ENCODE measurements at regions not wholly inside any gene's neighbourhood (a gene's known extent, or its start where the extent isn't known, plus 50 kb on each side); places are given as distances from the start of the nearest gene placed in this dataset.

GRCh38 chr13:47474839-47475238 lies 526.2 kb downstream of the SUCLA2 start:
- intact Hi-C loops (cut with DNase I, micrococcal nuclease): no loop called here
- Histone ChIP-seq H3K4me1 (ENCODE audit: low read depth) (no peaks in the 10 kb centered on the region), H3K9me3 (peaks cover 11% of the 10 kb centered on the region), H3K36me3 (ENCODE audit: low read depth) (no peaks in the 10 kb centered on the region), H3K4me3 (no peak overlapping the region)
- DNase-seq: no peak
- no peak for ATAC-seq
- TF ChIP-seq CTCF (IDR thresholded peaks at IDR 0.05): no peak

GRCh38 chr13:47474326-47474725 lies 526.7 kb downstream of the SUCLA2 start:
- ATAC-seq: no peak
- H3K9me3 ChIP-seq: peaks cover 13% of the 10 kb centered on the region
- no peaks in the 10 kb centered on the region for H3K4me1 ChIP-seq (ENCODE audit: low read depth)
- H3K4me3 ChIP-seq: no peak overlapping the region
- no peak for DNase-seq
- TF ChIP-seq CTCF (IDR thresholded peaks at IDR 0.05): no peak
- no peaks in the 10 kb centered on the region for H3K36me3 ChIP-seq (ENCODE audit: low read depth)
- intact Hi-C loops (cut with DNase I, micrococcal nuclease): no loop called here

- peaks cover 27% of the 10 kb centered on the region for H3K9me3 ChIP-seq
- no peak overlapping the region for H3K4me3 ChIP-seq
- H3K36me3 ChIP-seq (ENCODE audit: low read depth): no peaks in the 10 kb centered on the region
- no peaks in the 10 kb centered on the region for H3K4me1 ChIP-seq (ENCODE audit: low read depth)
- DNase-seq (no peak), ATAC-seq (no peak)
- intact Hi-C loops (cut with DNase I, micrococcal nuclease): no loop called here
- TF ChIP-seq CTCF (IDR thresholded peaks at IDR 0.05): no peak
These were observed 528.6 kb downstream of the SUCLA2 start for GRCh38 chr13:47472516-47472915.

- H3K4me3 ChIP-seq: no peak overlapping the region
- peaks cover 43% of the 10 kb centered on the region for H3K9me3 ChIP-seq
- no peaks in the 10 kb centered on the region for H3K36me3 ChIP-seq (ENCODE audit: low read depth)
- no peak for TF ChIP-seq CTCF (IDR thresholded peaks at IDR 0.05)
- ATAC-seq (no peak), DNase-seq (peak in 1 of 3 donors; percentile 33)
- intact Hi-C loops (cut with DNase I, micrococcal nuclease): no loop called here
- no peaks in the 10 kb centered on the region for H3K4me1 ChIP-seq (ENCODE audit: low read depth)
These were observed 537.3 kb downstream of the SUCLA2 start for GRCh38 chr13:47463726-47464125.

GRCh38 chr13:47463002-47463401 lies 538.1 kb downstream of the SUCLA2 start:
- Histone ChIP-seq H3K36me3 (ENCODE audit: low read depth) (no peaks in the 10 kb centered on the region), H3K9me3 (peaks cover 37% of the 10 kb centered on the region), H3K4me3 (no peak overlapping the region), H3K4me1 (ENCODE audit: low read depth) (no peaks in the 10 kb centered on the region)
- intact Hi-C loops (cut with DNase I, micrococcal nuclease): no loop called here
- ATAC-seq: no peak
- no peak for DNase-seq
- TF ChIP-seq CTCF (IDR thresholded peaks at IDR 0.05): no peak

GRCh38 chr13:47461816-47462215 lies 539.3 kb downstream of the SUCLA2 start:
- no peaks in the 10 kb centered on the region for H3K4me1 ChIP-seq (ENCODE audit: low read depth)
- TF ChIP-seq CTCF (IDR thresholded peaks at IDR 0.05): no peak
- H3K4me3 ChIP-seq: no peak overlapping the region
- peaks cover 26% of the 10 kb centered on the region for H3K9me3 ChIP-seq
- ATAC-seq (no peak), DNase-seq (no peak)
- intact Hi-C loops (cut with DNase I, micrococcal nuclease): no loop called here
- H3K36me3 ChIP-seq (ENCODE audit: low read depth): no peaks in the 10 kb centered on the region
